ENCODE measurements at regions not wholly inside any gene's neighbourhood (a gene's known extent, or its start where the extent isn't known, plus 50 kb on each side); places are given as distances from the start of the nearest gene placed in this dataset.
"Not testable (repeated sequence)": the region's sequence is repeated elsewhere in the genome, so short reads cannot be mapped to it uniquely, and the experiment has no call there.

DNA sequence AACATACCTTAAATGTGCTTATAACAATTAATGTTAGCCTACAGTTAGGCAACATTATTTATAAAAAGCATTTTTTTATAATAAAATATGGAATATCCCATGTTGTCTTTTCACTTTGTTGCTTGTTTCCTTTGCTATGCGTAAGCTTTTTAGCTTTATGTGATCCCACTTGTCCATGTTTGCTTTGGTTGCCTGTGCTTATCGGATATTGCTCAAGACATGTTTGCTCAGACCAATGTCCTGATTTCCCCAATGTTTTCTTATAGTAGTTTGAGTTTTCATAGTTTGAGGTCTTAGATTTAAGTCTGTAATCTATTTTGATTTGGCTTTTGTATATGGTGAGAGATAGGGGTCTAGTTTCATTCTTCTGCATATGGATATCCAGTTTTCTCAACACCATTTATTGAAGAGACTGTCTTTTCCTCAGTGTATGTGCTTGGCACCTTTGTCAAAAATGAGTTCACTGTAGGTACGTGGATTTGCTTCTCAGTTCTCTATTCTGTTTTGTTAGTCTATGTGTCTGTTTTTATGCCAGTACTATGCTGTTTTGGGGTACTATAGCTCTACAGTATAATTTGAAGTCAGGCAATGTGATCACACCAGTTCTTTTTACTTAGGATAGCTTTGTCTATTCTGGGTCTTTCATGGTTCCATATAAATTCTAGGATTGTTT is 592.7 kb upstream of the SEMA6D start:
- no peak for DNase-seq (ENCODE audit: low spot score)

DNA sequence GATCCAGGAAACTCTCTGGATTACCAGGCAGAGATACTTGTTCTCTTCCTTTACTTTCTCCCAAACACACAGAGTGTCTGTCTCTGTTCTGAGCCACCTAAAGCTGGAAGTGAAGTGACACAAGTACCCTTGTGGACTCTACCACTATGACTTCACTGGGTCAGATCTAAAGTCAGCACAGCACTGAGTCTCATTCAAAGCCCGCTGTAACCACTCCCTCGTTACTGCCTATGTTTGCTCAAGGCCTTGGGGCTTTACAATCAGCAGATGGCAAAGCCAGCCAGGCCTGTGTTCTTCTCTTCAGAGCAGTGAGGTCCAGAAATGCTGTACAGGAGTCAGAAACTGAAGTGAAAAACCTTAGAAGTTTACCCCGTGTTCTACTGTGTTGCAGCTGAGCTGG is 588.3 kb upstream of the SEMA6D start:
- DNase-seq (ENCODE audit: low spot score): no peak

DNA sequence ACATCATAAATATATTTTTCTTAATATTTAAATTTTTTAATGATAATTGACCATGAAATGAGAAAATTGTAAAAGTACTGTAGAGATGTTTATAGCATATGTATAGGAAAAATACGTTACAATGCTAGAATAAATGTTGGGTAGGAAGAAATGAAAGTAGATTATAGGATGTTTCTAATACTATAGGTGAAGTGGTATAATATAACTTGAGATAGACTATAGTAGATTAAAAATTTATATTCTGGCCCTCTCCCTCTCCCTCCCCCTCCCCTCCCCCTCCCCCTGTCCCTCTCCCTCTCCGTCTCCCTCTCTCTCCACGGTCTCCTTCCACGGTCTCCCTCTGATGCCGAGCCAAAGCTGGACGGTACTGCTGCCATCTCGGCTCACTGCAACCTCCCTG is 585.9 kb upstream of the SEMA6D start:
- DNase-seq (ENCODE audit: low spot score): not testable (repeated sequence)

DNA sequence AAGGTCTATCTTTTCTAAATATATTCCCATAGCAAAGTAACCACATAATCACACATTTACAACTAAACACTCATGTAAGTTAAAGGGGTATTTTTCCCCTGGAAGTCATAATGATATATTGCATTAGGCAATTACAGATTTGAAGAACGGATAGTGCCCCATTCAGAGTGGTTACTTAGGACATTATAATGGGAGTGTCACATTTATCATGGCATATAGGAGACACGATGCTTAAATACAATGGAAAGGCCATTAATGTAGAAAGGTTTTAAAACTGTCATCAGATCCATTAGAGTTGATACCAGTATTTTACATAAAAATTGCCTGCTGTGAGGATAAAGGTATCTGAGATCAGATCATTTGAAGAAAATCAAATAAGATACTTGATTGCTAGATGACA is 582.0 kb upstream of the SEMA6D start:
- DNase-seq (ENCODE audit: low spot score): no peak

DNA sequence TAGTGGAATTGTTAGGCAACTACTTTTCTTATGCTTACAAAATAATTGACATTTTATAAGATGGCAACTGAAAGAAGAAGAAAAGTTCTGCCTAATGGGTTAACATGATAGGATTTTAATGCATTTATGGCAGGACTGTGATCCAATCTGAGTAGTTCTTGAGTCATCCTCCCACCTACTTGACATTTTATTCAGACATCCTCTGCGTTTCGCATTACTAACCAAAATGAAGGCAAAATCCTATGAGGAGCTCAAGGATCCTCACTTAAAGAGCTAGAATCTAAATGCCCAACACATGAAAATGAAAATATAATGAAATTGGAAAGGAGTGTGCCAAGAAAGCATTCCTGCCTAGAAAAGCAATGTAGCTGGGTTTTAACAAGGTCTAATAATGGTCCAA is 581.1 kb upstream of the SEMA6D start:
- DNase-seq (ENCODE audit: low spot score): no peak

DNA sequence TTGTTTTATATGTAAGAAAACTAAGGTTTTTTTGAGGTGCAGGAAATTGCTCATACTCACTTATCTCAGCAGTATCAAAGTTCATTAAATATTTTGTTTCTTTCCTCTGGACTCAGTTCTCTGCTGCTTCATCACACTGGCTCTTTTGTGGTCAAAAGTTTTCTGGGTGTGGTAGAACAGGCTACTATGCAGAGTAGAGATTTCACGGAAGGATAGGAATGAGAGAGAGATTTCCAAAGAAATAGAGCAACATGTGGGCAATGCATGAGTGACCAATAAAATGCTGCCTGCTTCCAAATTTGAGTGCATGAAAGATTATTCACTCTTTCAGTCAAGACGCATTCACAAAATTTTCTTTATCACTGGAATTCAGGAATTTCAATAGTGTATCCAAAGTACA is 577.3 kb upstream of the SEMA6D start:
- DNase-seq (ENCODE audit: low spot score): no peak

DNA sequence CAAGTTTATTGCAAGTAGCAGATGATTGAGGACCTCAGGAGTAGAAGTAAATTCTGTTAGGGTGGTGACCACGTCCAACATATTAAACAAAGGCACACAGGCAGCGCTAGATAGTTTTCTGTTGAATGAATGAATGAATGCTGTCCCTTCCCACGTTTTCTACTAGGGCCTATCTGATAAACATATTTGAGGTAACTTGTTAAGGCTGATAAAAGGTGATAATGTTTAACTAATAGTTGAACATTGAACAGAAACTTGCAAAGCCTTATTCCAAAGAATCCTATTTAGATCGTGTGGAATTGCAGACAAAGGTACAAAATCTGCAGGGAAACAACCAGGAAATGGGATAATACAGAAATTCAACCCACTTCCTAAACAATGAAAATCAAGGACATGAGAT is 559.5 kb upstream of the SEMA6D start:
- DNase-seq (ENCODE audit: low spot score): no peak

DNA sequence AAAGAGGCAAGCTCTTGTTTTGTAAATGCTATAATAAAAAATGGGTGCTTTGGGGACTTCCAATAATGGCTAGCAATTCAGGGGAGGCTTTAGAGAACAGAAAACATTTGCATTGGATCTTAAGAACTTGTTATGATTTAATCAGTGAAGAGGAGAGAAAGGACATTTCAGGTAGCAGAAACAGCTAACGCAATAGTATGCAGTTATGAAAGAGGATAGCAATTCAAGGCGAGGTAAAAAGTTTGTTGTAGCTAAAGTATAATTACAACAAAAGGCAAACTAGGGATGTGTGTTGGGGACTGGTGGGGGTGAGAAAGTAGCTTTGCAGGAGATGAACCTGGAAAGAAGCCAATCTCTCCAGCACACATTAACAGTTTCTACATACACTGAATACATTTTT is 558.7 kb upstream of the SEMA6D start:
- DNase-seq (ENCODE audit: low spot score): no peak

DNA sequence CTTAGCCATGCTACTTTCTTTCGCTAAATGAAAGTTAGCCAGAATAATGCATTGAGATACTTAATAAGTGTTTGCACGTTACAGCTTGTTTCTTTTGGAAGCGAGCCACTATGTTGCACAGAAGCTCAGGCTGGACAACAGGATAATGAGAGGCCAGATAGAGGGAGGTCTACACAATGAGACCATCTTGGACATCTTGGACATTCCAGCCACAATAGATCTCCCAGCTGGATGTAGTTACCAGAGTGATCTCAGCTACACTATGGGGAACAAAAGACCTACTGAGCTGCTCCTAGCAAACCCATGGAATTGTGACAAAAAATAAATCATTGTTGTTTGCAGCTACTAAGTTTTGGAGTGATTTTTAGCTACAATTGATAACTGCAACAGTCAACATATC is 540.1 kb upstream of the SEMA6D start:
- no peak for DNase-seq (ENCODE audit: low spot score)

DNA sequence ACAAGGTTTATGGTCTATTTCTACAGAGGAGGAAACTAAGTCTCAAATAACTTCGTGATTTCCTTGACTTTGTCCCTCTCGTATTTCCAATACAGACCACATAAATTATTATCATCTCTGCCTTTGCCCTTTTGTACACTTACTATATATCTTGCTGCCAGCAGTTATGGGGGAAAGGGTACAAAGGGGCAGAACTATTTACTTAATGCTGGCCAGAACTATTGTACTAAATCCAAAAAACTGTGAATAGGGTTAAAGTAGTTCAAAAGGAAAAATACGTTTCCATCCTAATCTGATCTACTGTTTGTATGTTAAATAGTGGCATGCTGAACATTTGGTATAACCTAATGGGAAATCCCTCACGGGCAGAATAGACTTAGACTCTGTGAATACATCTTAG is 537.3 kb upstream of the SEMA6D start:
- DNase-seq (ENCODE audit: low spot score): no peak

DNA sequence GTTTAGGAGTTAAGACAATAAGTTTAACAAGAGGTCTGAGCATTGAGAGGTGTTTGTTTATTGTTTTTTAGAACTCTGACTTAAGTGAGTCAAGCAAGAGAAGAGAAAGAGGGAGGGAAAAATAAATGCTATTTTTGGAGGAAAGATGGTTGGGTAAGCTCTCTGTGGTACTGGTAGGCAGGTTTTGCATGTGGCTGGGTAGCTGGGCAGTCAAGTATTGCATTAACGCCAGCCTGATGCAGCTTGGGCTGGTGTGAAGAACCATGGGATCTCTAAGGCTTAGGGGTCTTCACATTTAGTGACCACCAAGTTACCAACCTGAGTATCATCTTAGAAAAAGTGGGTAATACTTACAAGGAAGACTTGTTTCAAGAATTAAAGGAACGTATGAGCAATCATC is 534.5 kb upstream of the SEMA6D start:
- no peak for DNase-seq (ENCODE audit: low spot score)

DNA sequence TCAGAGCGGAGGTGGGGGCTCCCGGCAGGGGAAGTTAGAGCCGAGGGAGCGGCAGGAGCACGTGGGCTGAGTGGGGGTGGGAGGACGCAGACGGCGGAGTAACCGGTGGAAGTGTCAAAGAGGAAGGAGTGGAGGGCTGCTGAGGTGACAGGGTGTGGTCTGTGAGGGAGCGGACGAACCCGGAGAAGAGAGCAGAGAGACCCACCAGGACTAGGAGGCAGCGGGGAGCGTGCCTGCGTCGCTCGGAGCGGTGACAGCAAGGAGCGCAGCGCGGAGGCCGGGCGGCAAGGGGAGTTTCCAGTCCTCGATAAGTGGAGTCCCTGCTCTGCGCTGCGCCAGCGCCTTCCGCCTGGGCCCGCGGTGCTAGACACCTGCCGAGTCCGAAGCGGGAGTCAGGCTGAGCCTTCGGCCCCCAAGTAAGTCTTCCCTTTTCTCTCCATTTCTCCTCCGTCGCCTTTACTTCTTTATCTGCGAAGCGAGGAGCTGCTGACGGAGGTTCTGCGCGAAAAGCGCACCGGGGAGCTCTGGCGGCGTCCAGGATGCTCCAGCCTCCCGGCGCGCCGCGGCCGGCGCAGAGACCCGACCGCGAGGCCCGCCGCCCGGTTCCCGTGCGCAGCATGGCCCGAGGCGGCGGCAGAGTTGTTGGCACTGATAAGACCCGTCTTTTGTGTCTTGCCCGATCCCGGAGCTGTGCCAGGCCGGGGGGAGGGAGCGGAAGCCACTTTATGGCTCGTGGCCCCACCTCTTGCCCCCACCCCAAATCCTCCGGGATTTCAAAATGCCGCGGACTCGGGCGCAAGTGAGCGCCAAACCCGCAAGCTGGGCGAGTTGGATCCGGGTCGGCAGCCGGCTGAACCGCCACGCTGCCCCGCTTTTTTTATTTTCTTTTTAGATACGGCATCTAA is 533.0 kb upstream of the SEMA6D start:
- DNase-seq (ENCODE audit: low spot score): no peak

DNA sequence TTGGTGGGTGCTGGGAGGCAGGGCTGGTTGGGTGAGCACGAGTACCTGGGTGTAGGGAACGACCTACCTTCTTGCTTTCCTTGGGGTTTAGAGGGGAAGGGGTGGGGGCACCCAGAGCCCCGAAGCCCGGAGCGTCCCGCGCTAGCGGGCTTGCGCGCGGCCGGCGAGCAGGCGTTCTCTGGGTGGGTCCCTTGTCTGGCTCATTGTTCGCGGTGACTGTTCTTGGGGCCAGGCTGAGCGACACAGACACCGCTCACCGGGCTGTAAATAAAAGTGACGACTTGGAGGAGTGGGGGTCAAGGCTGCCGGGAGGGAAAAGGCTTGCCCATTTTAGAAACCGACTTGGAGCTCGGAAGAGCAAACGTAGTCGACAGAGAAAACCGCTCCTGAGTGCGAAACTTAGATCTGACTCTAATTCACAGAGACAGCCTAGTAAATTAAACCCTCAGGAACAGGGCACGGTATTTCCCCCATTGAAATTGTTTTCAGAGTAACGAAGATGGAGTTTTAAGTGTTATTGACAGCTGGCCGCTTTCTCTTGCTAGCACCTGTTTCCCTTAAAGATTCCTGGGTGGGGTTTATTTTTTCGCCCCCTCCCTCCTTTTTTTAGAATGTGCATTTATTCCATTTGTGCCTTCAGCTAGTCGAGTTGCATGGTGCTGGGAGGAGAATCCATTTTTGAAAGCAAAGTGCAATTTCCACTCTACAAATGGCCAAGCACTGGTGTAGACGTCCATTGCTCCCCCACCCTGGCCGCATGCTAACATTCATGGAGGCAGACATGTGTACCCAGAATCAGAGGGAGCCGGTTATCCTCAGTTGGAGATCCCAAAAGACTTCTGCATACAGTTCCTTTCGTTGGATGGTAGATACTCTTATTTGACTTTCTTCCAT is 532.1 kb upstream of the SEMA6D start:
- DNase-seq (ENCODE audit: low spot score): no peak

DNA sequence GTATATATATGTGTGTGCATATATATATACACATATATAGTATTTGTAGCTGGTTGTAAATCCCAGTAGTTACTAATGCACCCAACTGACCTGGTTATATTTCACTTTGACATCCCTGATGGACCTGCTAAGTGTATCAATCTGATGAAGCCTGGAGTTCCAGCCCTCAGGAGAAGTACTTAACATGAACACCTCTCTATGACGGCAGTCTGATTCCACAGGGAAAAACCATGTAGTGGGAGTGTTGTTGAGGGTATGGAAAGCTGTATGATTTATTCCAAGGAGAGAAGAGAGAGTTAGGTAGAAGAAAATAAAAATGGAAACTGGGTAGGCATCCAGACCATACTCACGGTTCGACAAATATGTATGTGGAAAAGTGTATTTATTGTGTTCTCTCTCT is 531.2 kb upstream of the SEMA6D start:
- DNase-seq (ENCODE audit: low spot score): no peak

DNA sequence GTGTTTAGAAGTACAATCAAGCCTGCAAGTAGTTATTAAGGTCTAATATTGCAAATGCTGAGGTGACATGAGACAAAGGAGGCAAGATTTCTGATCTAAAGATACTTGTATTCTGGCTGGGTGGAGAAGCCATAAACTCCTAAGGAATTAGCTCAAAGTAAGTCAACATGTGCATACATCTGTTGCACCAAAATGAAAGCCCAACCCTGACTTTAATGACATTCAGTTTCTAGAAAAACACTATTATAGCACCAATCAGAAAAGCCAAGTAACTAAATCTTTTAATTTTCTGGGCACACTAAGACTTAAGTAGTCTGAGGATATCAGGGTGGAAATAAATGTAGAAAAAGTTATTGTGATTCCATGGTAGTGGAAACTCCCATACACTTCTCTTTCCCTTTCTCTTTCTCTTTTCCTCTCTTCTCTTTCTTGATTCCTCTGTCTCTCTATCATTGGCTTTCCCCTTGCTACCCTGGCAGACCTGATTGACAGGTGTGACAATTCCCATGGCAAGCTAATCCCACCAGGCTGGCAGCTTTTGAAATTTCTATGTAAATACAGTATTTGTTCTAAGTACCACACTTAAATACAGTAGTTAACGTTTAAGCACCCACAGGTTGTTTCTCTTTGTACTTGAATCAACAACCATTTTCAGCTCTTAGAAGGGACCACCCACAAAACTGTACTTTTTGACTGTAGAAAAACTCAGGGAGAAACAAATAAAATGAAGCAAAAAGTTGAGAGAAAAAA is 528.4 kb upstream of the SEMA6D start:
- no peak for DNase-seq (ENCODE audit: low spot score)

DNA sequence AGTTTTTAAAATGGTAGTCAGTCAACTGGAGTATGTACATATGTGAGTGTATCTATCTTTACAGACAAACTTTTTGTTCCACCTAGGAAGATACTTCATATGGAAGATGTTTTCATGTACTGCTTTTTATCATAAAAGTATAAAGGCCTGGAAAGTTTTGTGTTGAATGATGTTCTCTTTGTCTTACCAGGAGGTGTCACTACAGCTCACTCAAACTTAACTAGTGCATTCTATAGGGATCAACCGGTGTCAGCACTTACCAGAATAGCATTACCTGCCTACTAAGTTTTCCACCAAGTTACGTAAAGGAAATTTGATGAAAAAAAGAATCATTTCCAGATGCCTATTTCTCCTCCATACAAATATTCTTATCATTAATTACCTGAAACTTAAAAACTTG is 522.6 kb upstream of the SEMA6D start:
- no peak for DNase-seq (ENCODE audit: low spot score)

DNA sequence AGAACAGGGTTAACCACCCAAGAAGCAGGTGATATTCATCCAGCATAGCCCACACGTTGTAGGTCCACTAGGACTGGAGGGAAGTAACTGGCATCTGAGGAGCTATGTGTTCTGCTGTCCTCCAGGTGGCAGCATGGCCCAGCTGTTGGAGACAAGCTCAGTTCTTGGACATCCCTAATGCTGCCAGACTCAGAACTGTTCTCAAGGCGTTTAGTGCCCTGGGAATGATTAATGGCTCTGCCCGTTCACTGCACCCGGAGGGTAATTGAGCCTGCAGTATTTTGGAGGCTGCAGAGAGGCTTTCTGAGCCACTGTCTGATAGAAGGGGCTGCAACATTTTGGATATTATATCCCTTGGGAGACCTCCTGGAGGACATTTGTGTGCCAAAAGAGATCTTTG is 521.3 kb upstream of the SEMA6D start:
- DNase-seq (ENCODE audit: low spot score): peak; percentile 68

DNA sequence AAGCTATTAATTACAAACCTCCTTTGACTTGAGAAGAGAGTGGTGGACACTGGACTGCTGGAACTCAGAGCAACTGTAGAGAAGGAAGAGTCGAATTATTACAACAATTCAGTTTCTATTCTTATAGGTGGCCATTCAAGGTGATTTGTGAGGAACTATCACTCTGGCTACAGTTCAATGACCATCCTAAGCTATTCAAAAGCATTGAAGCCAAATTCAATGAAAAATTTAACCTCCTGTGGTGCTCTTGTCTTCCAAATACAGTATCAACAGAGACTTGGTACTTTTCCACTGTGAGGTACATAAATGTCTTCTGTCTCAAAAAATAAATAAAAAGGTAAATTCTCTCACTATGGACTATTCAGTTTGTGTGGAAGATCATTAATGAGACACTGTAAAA is 513.3 kb upstream of the SEMA6D start:
- no peak for DNase-seq (ENCODE audit: low spot score)

DNA sequence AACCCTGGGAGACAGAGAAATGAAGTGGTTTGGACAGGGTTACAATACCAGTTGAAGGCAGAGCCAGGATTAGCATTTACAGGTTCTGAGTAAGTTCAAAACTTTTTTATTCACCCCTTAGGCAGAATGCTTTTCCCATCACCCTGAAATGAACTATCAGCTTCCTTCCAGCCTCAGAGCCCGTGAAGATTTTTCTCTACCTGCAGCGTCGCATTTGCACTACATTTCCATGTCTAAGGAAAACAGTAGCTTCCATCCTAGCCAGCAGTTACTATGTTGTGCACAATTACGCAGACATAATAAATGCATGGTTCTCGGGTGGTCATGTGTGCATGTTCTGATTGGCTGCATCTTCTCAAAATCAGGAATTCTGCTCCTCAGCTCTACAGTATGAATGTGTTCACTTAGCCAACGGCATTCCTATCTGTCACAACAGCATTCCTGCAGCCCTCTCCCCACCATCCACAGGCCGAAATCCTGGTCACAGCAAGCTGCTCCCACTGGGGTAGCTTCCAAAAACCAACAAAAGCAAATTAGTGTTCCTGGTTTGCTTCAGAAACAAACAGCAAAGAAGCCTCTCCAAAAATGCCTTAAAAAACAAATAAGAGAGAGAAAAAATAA is 510.8 kb upstream of the SEMA6D start:
- no peak for DNase-seq (ENCODE audit: low spot score)

DNA sequence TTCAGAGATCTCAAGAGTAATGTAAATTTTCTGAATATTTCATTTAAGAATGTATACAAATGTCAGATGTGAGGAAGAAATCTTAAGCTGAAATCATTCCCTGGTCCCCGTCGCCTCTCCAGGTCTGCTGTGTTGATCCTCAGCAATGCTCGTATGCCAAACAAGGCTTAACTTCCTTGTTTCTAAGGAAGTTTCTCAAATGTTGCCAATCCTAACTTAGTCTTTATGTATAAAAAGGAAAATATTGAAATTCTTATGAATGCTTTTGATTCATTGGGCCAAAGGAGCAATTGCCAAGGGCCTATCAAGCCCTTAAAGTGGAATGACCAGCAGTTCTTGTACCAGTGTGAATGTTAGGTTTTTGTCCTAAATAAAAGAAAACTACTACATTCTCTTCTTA is 507.7 kb upstream of the SEMA6D start:
- DNase-seq (ENCODE audit: low spot score): no peak

DNA sequence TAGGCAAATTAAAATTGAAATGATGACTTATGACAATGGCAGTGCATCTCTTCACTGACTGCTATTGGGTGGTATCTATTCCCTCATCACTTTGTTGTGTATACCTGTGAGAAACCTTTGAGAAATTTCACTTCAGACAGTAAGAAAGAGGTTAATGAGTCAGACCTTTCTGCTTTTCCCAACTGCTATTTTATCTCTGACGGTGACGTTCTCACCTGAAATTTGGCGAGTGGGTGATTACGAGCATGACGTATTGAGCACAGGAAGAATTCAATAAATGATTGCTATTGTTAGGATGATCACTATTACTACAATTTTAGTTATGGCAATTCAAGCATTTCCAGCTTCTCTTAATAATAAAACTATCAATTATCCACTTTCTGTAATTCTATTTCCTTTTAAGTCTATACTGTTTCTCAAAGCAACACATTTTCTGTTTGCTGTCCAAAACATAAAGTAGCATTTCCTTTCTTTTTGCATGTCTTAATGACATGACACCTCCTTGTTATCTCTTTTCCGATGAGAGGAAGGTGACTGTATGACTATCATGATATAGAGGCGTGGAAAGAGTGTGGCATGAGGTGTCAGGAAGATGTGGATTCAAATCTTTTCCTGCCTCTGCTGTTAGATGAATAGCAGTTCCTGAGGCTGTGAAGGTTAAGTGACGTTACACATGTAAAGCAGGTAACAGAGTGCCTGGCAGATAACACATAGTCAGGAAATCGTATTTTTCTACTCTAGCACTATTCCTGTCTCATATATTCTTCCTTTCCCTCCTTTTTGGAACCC is 504.9 kb upstream of the SEMA6D start:
- DNase-seq (ENCODE audit: low spot score): no peak

Data from LoVo (cell line).